ENCODE measurements at regions not wholly inside any gene's neighbourhood (a gene's known extent, or its start where the extent isn't known, plus 50 kb on each side); places are given as distances from the start of the nearest gene placed in this dataset.
A peak's percentile ranks its signal among the peaks of the same experiment; 100 is the strongest.
"Not testable (repeated sequence)": the region's sequence is repeated elsewhere in the genome, so short reads cannot be mapped to it uniquely, and the experiment has no call there.

DNA sequence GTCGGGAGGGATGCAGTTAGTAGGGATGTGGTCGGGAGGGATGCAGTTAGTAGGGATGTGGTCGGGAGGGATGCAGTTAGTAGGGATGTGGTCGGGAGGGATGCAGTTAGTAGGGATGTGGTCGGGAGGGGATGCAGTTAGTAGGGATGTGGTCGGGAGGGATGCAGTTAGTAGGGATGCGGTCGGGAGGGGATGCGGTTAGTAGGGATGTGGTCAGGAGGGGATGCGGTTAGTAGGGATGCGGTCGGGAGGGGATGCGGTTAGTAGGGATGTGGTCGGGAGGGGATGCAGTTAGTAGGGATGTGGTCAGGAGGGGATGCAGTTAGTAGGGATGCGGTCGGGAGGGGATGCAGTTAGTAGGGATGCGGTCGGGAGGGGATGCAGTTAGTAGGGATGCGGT, 96.2 kb downstream of the BDH1 start:
- DNase-seq, H3K36me3 Mint-ChIP-seq, CTCF ChIA-PET, H3K9me3 Mint-ChIP-seq, H3K27ac Mint-ChIP-seq, H3K4me3 Mint-ChIP-seq: not testable (repeated sequence)
- Mint-ChIP-seq H3K27me3 (peaks cover 53% of the 10 kb centered on the region), H3K4me1 (peaks cover 28% of the 10 kb centered on the region)

DNA sequence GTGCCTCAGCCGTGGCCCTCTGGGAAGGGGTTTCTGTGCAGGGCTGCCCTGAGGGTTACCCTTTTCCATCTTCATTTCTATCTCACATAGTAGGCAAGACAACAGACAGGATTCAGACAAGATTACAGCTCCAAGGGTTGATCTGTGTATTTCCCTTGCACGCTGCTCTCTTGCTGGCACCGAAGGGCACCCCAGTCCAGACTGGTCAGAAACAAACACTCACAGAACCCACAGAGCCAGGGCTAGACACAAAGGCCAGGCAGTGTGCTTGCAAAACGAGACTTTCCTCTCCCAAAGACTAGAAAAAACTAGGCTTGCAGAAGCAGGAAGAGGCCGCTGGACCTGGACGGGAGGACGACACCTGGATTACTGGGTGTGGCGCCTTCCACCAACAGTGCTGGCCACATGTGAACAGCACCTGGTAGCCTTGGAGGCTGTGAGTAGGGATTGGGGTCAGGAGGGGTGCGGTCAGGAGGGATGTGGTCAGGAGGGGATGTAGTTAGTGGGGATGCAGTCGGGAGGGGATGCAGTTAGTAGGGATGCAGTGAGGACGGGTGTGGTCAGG, 96.8 kb downstream of the BDH1 start:
- Mint-ChIP-seq H3K36me3 (peaks cover 4% of the 10 kb centered on the region), H3K27ac (peak overlapping the region; percentile 84), H3K4me1 (peaks cover 27% of the 10 kb centered on the region), H3K27me3 (peaks cover 57% of the 10 kb centered on the region), H3K9me3 (no peaks in the 10 kb centered on the region), H3K4me3 (no peak overlapping the region)
- DNase-seq = no peak
- CTCF ChIA-PET = interaction anchor here (0.6 kb wide), 1 partner anchor 13 kb away, joined by 3 read pairs; no protein-coding TSS in a partner anchor

DNA sequence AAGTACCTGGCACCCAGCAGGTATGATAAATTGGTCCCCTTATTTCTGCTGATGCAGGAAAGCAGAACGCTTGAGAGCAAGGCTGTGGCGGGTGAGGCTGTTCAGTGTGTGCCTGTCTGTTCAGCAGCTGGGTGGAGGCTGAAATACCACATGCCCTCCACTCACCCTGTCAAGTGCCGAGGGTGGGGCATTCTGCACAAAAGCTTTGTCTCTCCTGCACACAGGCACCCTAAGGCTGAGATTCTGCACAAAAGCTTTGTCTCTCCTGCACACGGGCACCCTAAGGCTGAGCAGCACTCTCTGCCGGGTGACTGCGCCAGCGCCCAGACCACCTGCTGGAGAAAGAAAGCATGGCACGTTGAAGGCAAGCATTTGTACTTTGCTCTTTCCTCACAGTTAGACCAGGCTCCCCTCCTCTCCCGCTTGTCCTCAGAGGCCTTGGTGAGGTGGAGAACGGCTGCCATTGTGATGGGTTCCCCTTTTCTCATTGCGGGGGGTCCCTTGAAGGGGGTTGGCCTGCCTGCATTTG, 97.5 kb downstream of the BDH1 start:
- Mint-ChIP-seq H3K4me1 (peaks cover 20% of the 10 kb centered on the region), H3K27me3 (peaks cover 57% of the 10 kb centered on the region), H3K4me3 (peak overlapping the region; percentile 35), H3K27ac (no peak overlapping the region), H3K9me3 (no peaks in the 10 kb centered on the region), H3K36me3 (peaks cover 4% of the 10 kb centered on the region)
- DNase-seq = peak; percentile 37
- CTCF ChIA-PET = interaction anchor here (1.0 kb wide), 1 partner anchor 201 kb away, joined by 5 read pairs; no protein-coding TSS in a partner anchor

DNA sequence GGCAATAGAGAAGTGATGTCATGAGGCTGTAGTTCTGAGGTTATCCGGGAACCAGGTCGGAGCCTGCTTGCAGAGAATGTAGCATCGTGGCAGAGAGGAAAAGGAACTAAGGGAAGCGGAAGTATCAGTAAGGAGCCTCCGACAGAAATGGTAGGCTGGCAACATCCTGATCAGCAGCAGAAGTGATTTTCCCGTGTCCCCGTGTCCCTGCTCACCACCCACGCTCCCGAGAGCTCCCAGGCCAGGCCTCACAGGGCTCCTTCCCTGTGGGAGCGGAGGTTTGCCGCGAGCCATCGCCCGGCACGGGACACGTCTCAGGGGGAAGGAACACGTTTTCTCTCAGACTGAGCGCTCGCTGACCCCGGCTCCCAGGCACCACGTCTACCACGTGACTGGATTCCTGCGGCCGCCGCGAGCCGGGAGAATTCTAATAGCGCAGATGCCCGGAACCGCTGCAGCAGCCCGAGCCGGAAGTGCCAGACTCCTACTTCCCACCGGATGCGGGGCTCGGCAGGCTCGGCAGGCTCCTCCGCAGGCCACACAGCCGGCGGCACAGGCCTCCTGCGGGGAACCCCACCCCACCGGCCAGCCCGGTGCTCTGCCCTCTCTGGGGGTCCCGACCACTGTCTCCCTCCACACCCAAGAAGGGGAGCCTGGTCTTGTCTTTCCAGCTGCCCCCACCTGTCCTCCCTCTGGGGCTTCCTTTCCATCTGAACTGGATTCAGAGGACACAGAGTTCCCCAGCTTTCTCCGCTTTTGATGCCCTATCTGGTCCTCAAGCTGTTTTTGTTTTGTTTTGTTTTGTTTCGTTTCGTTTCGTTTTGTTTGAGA, 99.3 kb downstream of the BDH1 start:
- H3K4me1 Mint-ChIP-seq = peaks cover 18% of the 10 kb centered on the region
- CTCF ChIA-PET = interaction anchor here (0.7 to 1.4 kb wide), 2 partner anchors 17 to 45 kb away, joined by 3 to 4 read pairs; no protein-coding TSS in a partner anchor
- H3K27me3 Mint-ChIP-seq = peaks cover 49% of the 10 kb centered on the region
- H3K4me3 Mint-ChIP-seq = peak overlapping the region; percentile 85
- peak; percentile 63 for DNase-seq
- H3K36me3 Mint-ChIP-seq = peaks cover 4% of the 10 kb centered on the region
- peak overlapping the region; percentile 58 for H3K27ac Mint-ChIP-seq
- H3K9me3 Mint-ChIP-seq = no peaks in the 10 kb centered on the region

DNA sequence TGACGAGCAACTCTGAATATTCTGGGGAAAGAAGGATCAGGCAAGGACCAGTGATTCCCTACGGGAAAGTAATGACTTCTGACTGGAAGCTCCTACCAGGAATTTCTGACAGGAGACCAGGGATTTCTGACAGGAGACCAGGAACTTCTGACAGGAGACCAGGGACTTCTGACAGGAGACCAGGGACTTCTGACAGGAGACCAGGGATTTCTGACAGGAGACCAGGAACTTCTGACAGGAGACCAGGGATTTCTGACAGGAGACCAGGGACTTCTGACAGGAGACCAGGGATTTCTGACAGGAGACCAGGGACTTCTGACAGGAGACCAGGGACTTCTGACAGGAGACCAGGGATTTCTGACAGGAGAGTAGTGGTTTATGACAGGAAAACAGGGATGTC, 100.9 kb downstream of the BDH1 start:
- not testable (repeated sequence) for H3K9me3 Mint-ChIP-seq, H3K4me3 Mint-ChIP-seq, H3K36me3 Mint-ChIP-seq, DNase-seq, H3K27ac Mint-ChIP-seq
- CTCF ChIA-PET = interaction anchor here (1.6 to 2.8 kb wide), 4 partner anchors 13 to 233 kb away, joined by 4 to 41 read pairs (median 6); no protein-coding TSS in a partner anchor
- H3K27me3 Mint-ChIP-seq = peaks cover 50% of the 10 kb centered on the region
- peaks cover 18% of the 10 kb centered on the region for H3K4me1 Mint-ChIP-seq

DNA sequence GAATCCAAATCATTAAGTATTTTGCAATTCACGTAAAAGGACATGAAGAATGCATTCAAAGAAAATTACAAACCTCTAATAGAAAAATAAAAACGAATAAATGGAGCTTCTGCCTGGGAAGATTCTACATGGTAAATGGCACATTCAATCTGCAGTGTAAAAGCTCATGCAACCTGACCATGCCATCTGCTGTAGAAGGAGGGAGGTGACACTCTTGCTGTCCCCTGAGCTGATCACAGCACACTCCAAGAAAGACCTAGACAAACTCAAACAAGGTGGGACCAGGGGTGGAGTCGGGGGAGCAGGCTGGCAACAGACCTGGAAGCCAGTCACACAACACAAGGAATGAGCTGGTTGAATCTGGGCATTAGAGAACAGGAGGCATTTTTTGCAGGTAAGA, 101.8 kb downstream of the BDH1 start:
- Mint-ChIP-seq H3K9me3 (no peaks in the 10 kb centered on the region), H3K4me3 (no peak overlapping the region), H3K27me3 (peaks cover 48% of the 10 kb centered on the region), H3K36me3 (peaks cover 2% of the 10 kb centered on the region), H3K27ac (no peak overlapping the region), H3K4me1 (peaks cover 18% of the 10 kb centered on the region)
- CTCF ChIA-PET = interaction anchor here (0.9 to 2.8 kb wide), 8 partner anchors 10 to 232 kb away, joined by 3 to 41 read pairs (median 4); no protein-coding TSS in a partner anchor
- DNase-seq = peak; percentile 31

DNA sequence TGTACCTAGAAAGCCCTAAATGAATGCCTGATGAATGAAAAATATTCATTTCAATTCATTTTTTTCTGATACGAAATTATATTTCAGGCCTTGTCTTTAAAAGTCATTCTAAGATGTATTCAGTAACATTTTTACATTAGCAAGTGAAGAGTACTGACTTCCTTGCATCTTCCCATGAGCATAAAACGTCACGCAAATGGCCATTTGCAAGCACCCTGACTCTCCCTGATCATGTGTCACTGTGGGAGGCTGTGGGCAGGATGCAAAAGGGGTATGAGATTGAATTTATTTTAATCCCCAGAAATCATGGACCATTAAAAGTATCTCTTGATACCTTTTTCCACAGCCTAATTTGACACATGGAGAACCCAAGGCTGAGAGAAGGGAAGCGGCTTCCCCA, 105.0 kb downstream of the BDH1 start:
- no peak for DNase-seq
- Mint-ChIP-seq H3K27me3 (peaks cover 33% of the 10 kb centered on the region), H3K9me3 (no peaks in the 10 kb centered on the region), H3K4me1 (peaks cover 10% of the 10 kb centered on the region), H3K27ac (no peak overlapping the region), H3K36me3 (no peaks in the 10 kb centered on the region), H3K4me3 (no peak overlapping the region)
- CTCF ChIA-PET = no interaction called here

DNA sequence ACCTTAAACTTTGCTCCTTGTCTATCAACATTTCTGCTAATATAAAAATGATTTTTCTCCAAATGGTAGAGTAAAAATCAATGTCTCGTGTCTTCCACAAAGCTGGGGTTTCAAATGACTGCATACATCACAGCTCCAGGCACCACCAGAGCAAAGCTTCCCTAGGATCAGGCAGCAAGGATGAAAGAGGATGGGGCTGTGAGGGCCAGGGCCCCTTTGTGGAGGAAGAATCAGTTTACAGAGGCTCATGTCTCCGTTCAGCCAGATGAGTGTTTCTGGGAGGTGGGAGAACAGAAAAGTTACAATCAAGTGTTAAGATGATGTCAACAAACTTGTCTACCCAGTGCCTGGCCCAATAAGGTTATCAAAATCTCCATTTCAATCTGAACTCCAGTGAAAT, 105.5 kb downstream of the BDH1 start:
- CTCF ChIA-PET = no interaction called here
- no peak for DNase-seq
- H3K27me3 Mint-ChIP-seq = peaks cover 31% of the 10 kb centered on the region
- peaks cover 8% of the 10 kb centered on the region for H3K4me1 Mint-ChIP-seq
- no peak overlapping the region for H3K27ac Mint-ChIP-seq
- H3K36me3 Mint-ChIP-seq = no peaks in the 10 kb centered on the region
- H3K9me3 Mint-ChIP-seq = no peaks in the 10 kb centered on the region
- no peak overlapping the region for H3K4me3 Mint-ChIP-seq

DNA sequence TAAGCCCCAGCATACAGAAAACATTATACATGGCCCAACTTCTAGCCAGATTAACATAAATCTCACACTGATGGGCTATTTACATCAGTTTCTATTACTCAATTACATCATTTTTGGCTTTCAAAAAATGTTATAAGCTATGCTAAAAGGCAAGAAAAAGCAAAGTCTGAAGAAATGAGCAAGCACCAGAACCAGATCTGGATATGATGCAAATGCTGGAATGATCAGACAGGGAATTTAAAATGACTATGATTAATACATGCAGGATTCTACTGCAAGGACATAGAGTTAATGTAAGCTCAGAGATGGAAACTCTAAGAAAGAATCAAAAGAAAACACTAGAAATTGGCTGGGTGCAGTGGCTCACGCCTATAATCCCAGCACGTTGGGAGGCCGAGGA, 106.6 kb downstream of the BDH1 start:
- H3K4me3 Mint-ChIP-seq, DNase-seq, CTCF ChIA-PET, H3K36me3 Mint-ChIP-seq, H3K9me3 Mint-ChIP-seq, H3K27ac Mint-ChIP-seq: not testable (repeated sequence)
- H3K4me1 Mint-ChIP-seq = peaks cover 15% of the 10 kb centered on the region
- H3K27me3 Mint-ChIP-seq = peaks cover 26% of the 10 kb centered on the region

DNA sequence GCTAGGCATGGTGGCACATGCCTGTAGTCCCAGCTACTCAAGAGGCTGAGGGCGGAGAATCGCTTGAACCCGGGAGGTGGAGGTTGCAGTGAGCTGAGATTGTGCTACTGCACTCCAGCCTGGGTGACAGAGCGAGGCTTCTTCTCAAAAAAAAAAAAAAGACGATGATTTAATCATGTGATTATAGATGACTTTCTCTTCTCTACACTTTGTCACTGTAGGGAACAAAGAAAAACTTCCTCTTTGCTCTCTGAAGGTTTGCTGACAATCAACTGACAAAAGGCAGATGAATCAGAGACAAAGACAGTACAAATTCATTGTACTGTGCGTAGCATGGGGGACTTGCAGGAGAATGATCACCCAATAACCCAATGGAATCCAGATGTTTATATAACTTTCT, 108.0 kb downstream of the BDH1 start:
- H3K27ac Mint-ChIP-seq, DNase-seq, CTCF ChIA-PET, H3K9me3 Mint-ChIP-seq, H3K36me3 Mint-ChIP-seq, H3K4me3 Mint-ChIP-seq: not testable (repeated sequence)
- H3K27me3 Mint-ChIP-seq = peaks cover 35% of the 10 kb centered on the region
- H3K4me1 Mint-ChIP-seq = peaks cover 15% of the 10 kb centered on the region

DNA sequence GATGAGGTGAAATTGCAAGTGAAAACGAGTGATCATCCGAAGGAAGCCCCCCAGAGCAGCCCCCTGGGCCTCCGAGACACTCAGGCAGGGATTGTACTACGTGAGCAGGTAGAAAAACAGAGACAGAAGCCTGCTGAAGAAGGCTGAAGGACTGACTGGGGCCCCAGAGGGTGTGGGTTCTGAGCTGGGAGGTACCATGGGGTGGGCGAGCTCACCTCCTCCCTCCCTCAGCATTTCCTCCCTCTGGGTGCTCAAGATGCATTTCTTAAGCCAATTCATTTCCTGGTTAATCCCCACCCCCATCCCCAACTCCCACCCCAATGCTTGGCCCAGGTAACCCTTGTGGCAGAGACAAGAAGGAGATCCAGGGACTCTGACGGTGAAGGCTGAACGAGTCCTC, 108.7 kb downstream of the BDH1 start:
- Mint-ChIP-seq H3K4me1 (peaks cover 15% of the 10 kb centered on the region), H3K9me3 (no peaks in the 10 kb centered on the region), H3K27ac (no peak overlapping the region), H3K4me3 (no peak overlapping the region), H3K36me3 (no peaks in the 10 kb centered on the region), H3K27me3 (peaks cover 38% of the 10 kb centered on the region)
- CTCF ChIA-PET = no interaction called here
- no peak for DNase-seq

DNA sequence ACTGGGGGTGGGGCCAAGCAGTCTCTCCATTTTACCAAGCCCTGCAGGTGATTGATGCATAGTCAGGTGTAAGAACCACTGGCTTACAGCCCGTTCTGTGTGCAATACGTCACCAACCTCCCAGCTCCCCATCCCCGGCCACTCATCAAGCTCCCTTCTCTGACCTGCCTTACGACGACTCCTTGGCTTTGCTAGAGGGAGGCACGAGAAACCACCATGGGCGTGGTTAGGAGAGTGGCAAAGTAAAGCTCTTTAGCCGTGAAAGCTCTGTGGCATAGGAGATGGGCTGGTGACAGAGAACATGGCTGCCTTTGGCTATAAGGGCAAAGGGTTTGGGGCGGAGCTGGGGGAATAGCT, 109.1 kb downstream of the BDH1 start:
- peaks cover 15% of the 10 kb centered on the region for H3K4me1 Mint-ChIP-seq
- CTCF ChIA-PET = no interaction called here
- no peaks in the 10 kb centered on the region for H3K36me3 Mint-ChIP-seq
- H3K4me3 Mint-ChIP-seq = no peak overlapping the region
- H3K9me3 Mint-ChIP-seq = no peaks in the 10 kb centered on the region
- H3K27me3 Mint-ChIP-seq = peaks cover 42% of the 10 kb centered on the region
- no peak for DNase-seq
- no peak overlapping the region for H3K27ac Mint-ChIP-seq

DNA sequence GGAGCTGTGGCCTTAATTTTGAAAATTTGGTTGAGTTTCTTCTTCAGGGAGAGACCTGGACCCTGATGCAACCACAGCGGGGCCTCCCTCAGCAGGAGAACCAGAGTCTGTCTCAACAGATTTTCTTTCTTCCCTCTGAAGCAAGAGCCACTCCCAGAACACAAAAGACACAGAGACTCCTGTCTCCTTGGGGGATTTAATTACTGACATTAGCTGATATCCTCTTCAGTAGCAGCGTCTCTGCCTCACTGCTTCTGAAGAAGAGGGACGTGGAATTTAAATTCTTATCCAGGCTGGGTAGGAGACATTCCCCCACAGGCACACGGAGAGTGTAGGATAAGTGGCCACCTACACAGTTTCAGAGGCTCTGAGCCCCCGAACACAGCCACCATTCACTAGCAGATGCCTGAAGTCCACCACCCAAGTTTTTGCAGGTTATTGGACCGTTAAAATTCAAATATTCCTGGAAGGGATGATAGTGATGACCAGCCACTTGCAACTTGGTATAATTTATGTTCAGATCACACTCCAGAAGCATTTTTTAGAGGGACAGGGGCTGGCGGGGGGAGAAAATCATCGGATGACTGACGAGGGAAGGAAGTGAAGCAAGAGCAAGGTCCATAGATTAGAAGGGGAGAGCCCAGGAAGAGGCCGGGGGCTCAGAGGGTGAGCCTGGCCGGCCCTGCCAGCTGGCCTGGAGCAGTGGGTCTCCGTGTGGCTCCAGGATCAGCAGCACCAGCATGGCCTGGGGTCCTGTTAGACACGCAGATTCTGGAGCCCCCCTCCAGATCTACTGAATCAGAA, 109.7 kb downstream of the BDH1 start:
- Mint-ChIP-seq H3K4me3 (no peak overlapping the region), H3K9me3 (no peaks in the 10 kb centered on the region), H3K27ac (no peak overlapping the region), H3K4me1 (peaks cover 15% of the 10 kb centered on the region), H3K36me3 (no peaks in the 10 kb centered on the region), H3K27me3 (peaks cover 47% of the 10 kb centered on the region)
- CTCF ChIA-PET = interaction anchor here (0.6 kb wide), 1 partner anchor 13 kb away, joined by 3 read pairs; no protein-coding TSS in a partner anchor
- DNase-seq = no peak

DNA sequence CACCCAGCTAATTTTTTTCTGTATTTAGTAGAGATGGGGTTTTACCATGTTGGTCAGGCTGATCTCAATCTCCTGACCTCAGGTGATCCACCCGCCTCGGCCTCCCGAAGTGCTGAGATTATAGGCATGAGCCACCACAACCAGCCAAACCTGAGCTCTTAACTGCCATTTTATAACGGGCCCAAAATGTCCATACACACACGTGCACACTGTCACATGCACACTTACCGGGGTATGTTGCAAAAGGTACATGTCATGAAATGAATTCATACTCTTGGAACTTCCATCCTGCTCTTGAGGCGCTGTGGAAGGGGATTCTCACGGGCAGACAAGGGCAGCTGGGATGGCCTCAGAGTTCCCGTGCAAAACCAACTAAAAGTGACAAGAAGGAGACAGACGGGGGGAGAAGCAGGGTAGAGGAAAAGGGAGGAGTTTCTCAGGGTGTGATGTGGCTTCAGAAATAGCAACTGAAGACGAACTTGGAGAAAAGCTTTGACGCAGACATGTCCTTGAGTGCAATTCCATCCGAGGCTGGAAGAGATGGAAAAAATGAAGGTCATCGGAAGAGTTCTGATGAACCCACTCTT, 110.9 kb downstream of the BDH1 start:
- no peaks in the 10 kb centered on the region for H3K9me3 Mint-ChIP-seq
- no peak overlapping the region for H3K4me3 Mint-ChIP-seq
- no peaks in the 10 kb centered on the region for H3K36me3 Mint-ChIP-seq
- peaks cover 15% of the 10 kb centered on the region for H3K4me1 Mint-ChIP-seq
- peaks cover 55% of the 10 kb centered on the region for H3K27me3 Mint-ChIP-seq
- no peak for DNase-seq
- no peak overlapping the region for H3K27ac Mint-ChIP-seq
- CTCF ChIA-PET = interaction anchor here (0.8 to 1.6 kb wide), 3 partner anchors 9 to 220 kb away, joined by 3 to 4 read pairs (median 3); no protein-coding TSS in a partner anchor
